GM21723 (cell line): ENCODE measurements at regions not wholly inside any gene's neighbourhood (a gene's known extent, or its start where the extent isn't known, plus 50 kb on each side); places are given as distances from the start of the nearest gene placed in this dataset.
"Not testable (repeated sequence)": the region's sequence is repeated elsewhere in the genome, so short reads cannot be mapped to it uniquely, and the experiment has no call there.

Experiments
- ATAC-seq: cut with Tn5 transposase; IDR thresholded peaks from one replicate; pipeline ENCODE4 v1.9.1; 2021; ENCODE audit warnings: mild to moderate bottlenecking, moderate library complexity; ENCODE audit not compliant: unreplicated experiment

- no peak for ATAC-seq
Measured at GRCh38 chr15:47027322-47027946, 689.9 kb upstream of the SEMA6D start.

DNA sequence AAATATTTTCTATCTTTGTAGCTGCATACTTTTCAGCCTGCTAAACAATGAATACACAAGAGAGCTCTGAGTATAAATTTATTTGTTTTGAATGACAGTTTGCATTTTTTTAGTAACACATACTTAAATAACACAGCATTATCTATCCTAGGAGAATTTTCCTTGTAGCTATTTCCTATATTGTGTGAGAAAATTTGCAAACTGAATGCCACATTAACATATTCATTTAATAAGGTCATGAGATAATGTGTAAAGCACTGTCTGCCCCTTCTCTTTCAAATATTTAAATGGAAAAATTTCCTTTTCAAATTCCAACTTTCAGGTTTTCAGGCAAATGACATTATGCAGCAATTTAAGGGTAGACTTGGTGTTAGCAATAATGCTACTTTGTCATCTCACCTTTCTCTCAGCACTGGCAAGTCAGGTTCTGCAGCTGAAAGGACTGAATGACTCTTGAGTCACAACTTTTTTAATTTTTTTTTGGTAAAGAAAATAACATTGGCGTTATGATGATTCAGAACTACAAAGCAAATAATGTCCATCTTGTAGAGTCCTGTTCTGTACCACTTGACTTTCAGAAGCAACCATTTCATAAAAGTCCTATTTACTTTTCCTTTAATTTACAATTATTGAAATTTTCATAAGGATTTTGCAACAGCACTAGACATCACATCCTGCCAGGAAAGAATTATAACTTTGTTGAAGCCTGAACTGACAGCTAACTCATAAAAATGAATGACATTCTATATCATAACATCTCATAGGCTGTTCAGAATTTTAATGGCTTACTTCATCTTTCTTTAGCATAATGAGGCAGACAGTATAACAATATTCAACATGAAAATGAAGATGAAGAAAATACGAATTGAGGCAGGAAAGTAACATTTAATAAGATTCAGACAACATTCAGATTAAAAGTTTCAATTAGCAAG, 681.6 kb upstream of the SEMA6D start:
- ATAC-seq = no peak

DNA sequence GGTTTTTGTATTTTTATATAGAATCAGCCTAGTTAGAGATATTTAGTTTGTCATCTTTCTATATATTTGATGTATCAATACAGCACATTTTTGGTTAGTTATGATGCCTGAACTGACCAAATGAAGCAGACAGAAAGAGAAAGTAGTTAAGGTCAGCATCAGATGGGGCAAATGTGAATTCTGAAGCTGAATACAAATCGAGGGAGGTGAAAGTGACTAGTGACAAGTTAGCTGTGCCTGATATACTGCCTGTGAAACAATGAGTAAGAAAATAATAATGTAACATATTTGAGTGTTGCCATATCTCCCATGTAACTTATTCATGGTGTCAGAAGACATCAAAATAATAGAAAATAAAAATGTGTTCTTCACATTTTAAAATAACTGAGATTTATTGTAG, 680.3 kb upstream of the SEMA6D start:
- no peak for ATAC-seq

DNA sequence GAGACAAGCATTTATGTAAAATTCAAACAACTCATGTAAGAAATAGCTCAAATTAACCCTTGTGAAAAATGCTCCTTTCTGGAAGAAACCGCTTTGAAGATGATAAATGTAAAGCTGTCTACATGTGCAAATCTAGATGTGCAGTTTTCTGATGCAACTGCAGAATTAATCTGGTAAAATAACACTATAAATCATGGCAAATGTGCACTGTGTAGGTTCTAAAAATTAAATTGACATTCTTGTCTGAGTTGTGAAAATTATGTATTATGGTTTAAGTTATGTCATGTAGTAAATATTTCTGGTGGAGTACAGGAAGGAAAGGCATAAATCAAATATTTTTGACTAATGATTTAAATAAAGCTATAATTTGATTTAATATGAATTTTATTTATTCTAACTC, 678.1 kb upstream of the SEMA6D start:
- ATAC-seq = no peak

DNA sequence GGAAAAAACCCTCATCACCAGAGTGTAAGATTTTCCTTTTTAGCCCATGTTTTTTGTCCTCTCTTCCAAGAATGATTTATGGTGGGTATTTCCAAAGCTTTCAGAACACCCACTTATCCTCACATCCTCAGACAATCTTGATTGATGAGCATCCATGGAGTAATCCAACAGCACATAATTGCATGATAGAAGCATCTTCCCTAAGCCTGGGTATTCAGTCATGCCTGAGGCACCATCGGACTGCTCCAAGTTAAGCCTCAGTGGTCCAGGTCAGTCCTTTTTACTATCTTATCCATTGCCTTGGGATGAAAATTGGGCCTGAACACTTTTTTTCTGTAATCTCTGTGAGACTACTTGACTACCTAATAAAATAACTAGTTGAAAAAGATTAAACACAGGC, 676.0 kb upstream of the SEMA6D start:
- ATAC-seq = no peak

DNA sequence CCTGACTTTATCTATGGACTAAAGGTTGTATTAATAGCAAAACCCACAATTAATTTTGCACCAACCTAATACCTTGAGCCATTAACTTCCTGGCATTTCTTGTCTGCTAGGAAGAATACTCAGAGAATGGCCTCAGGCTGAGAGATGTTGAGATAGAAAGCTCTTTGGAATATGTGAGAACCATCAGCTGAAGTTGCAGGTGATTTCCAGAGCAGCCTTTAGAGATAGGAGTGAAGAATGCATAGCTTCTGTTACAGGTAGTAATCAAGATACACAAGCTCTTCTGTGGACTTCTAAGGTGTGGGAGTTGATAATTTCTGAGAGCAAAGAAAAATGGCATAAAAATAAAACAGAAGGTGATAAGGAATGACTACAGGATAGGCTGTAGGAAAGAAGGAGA, 669.3 kb upstream of the SEMA6D start:
- not testable (repeated sequence) for ATAC-seq

DNA sequence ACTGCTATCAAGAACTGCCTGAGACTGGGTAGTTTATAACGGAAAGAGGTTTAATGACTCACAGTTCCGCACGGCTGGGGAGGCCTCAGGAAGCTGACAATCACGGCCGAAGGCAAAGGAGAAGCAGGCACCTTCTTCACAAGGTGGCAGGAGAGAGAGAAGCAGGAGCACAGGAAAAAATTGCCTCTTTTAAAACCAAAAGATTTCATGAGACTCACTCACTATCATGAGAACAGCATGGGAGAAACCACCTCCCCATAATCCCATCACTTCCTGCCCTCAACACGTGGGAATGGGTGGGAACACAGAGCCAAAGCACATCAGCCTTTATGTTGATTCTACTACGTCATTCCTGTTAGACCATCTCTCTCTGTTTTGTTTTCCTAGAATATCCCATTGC, 650.9 kb upstream of the SEMA6D start:
- ATAC-seq = no peak

DNA sequence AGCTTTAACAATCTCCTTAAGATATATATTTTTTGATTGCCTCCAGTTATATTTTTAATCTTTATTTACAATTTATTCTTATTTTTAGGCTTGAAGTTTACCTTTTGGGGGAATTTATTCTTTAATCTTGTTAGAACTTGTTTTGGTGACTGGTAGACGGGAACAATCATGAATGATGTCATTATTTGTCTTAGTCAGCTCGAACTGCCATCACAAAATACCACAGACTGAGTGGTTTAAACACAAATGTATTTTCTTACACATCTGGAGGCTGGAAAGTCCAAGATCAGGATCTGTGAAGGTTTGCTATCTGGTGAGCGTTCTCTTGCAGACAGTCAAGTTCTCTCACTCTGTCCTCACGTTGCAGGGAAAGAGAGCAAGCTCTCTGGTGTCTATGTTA, 639.5 kb upstream of the SEMA6D start:
- ATAC-seq = not testable (repeated sequence)

DNA sequence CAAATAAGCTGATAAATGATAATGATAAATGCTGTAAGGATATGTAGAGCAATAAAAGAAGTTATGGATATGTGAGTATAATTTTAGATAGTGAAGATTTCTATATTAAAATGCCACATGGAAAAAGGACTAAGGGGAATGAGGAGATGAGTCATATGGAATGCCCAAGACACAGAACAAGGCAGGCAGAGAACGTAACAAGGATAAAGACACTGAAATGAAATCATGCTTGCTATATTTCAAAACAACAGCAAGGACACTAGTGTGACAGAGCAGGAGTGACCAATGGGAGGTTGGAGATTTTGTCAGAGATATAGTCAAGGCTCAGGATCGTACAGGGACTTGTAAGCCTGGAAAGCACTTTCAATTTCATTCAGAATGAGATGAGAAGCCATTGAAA, 621.5 kb upstream of the SEMA6D start:
- ATAC-seq = no peak

DNA sequence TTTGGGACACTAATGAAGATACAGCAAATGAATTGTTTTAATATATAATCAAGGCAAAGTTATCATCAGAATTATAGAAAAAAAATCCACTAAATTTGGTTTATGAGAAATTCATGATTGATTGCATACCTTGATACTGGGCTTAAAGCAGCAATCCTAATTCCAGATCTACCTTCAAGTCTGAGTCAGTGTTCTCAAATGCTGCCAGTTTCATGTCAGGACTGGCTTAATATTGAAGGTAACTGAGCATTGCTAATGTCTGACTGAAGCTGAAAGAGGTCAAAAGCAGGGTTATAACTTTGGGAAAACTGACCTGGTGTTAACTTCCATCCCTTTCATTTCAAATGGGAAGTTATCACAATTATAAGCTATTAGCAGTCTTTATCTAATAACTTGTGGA, 618.8 kb upstream of the SEMA6D start:
- not testable (repeated sequence) for ATAC-seq

DNA sequence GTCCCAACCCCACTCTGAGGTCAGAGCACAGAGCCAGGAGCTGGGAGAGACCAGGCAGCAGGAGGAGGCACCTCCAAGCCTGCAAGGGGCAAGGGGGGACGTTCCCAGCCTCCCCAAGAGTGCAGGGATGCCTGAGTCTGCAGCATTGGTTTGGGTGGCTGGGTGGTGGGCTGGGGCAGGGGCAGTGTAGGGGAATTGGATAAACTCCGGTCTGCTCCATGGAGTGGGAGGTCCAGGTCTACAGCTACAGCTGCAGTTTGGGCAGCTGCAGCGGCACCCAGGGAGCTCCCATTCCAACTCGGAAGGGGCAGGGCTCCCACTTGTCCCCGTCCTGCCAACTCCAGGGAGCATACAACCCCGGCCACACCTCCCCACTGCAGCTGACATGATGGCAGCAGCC, 617.5 kb upstream of the SEMA6D start:
- not testable (repeated sequence) for ATAC-seq

- ATAC-seq = not testable (repeated sequence)
Measured at GRCh38 chr15:47108800-47109199, 608.5 kb upstream of the SEMA6D start.

DNA sequence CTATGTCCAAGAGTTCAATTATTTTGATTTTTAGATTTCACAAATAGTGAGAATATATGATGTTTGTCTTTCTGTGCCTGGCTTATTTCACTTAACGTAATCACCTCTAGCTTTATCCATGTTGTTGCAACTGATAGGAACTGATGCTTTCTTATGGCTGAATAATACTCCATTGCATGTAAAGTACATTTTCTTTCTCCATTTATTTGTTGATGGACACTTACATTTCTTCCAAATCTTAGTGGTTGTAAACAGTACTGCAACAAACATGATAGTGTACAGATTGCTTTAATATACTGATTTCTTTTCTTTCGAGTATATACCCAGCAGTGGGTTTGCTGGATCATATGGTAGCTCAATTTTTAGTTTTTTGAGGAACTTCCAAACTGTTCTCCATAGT, 600.6 kb upstream of the SEMA6D start:
- ATAC-seq = no peak

GRCh38 chr15:47119349-47119748, 598.0 kb upstream of the SEMA6D start:
- no peak for ATAC-seq

DNA sequence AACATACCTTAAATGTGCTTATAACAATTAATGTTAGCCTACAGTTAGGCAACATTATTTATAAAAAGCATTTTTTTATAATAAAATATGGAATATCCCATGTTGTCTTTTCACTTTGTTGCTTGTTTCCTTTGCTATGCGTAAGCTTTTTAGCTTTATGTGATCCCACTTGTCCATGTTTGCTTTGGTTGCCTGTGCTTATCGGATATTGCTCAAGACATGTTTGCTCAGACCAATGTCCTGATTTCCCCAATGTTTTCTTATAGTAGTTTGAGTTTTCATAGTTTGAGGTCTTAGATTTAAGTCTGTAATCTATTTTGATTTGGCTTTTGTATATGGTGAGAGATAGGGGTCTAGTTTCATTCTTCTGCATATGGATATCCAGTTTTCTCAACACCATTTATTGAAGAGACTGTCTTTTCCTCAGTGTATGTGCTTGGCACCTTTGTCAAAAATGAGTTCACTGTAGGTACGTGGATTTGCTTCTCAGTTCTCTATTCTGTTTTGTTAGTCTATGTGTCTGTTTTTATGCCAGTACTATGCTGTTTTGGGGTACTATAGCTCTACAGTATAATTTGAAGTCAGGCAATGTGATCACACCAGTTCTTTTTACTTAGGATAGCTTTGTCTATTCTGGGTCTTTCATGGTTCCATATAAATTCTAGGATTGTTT, 592.7 kb upstream of the SEMA6D start:
- ATAC-seq = no peak

DNA sequence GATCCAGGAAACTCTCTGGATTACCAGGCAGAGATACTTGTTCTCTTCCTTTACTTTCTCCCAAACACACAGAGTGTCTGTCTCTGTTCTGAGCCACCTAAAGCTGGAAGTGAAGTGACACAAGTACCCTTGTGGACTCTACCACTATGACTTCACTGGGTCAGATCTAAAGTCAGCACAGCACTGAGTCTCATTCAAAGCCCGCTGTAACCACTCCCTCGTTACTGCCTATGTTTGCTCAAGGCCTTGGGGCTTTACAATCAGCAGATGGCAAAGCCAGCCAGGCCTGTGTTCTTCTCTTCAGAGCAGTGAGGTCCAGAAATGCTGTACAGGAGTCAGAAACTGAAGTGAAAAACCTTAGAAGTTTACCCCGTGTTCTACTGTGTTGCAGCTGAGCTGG, 588.3 kb upstream of the SEMA6D start:
- no peak for ATAC-seq

GRCh38 chr15:47131450-47131849, 585.9 kb upstream of the SEMA6D start:
- not testable (repeated sequence) for ATAC-seq

GRCh38 chr15:47135267-47135666, 582.0 kb upstream of the SEMA6D start:
- no peak for ATAC-seq

GRCh38 chr15:47136236-47136635, 581.1 kb upstream of the SEMA6D start:
- no peak for ATAC-seq

GRCh38 chr15:47139965-47140364, 577.3 kb upstream of the SEMA6D start:
- no peak for ATAC-seq

- ATAC-seq = no peak
Measured at GRCh38 chr15:47157827-47158226, 559.5 kb upstream of the SEMA6D start.

DNA sequence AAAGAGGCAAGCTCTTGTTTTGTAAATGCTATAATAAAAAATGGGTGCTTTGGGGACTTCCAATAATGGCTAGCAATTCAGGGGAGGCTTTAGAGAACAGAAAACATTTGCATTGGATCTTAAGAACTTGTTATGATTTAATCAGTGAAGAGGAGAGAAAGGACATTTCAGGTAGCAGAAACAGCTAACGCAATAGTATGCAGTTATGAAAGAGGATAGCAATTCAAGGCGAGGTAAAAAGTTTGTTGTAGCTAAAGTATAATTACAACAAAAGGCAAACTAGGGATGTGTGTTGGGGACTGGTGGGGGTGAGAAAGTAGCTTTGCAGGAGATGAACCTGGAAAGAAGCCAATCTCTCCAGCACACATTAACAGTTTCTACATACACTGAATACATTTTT, 558.7 kb upstream of the SEMA6D start:
- ATAC-seq = no peak
